Femur (tissue), 1 donor: ENCODE measurements at regions not wholly inside any gene's neighbourhood (a gene's known extent, or its start where the extent isn't known, plus 50 kb on each side); places are given as distances from the start of the nearest gene placed in this dataset.
"Not testable (repeated sequence)": the region's sequence is repeated elsewhere in the genome, so short reads cannot be mapped to it uniquely, and the experiment has no call there.

Experiments
- DNase-seq: peaks from one replicate; pipeline ENCODE4 v3.0.0-alpha.2; 2017

- no peak for DNase-seq
Observed at GRCh38 chr4:186775902-186776301, 52.2 kb upstream of the FAT1 start.

- no peak for DNase-seq
Observed at GRCh38 chr4:186778134-186778533, 54.5 kb upstream of the FAT1 start.

DNA sequence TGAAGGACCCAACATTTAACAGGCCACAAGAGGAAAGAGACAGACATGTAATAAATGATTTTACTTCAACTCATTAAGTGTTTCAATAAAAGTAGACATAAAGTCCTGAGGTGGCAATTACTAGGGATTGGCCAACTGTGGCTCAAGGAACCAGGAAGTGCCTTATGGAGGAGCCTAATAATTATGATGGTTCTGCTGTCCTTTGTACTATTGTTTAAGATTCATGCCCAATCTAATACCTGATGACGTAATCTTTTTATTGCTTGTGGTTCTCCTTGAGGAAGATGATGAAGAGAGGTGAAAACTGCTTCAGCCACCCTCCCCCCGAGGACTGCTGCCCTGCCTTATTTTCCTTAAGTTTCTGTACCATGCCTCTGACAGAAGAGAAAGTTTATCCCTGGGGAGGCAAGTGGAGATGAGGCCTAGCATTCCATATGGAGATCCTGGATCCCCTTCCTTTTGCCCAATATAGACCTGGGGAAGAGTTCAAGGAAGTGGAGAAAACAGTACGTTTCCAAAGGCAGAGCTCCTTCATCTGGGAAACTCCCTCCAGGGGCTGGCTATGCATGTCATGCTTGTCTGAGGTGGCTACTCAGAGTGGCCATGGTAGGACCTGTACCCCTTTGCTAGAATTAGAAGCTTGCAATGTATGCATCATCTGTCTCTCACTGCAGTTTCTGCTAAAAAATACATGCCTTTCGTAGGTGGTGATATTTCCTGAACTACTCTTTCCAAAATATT, 56.8 kb upstream of the FAT1 start:
- DNase-seq: no peak

DNA sequence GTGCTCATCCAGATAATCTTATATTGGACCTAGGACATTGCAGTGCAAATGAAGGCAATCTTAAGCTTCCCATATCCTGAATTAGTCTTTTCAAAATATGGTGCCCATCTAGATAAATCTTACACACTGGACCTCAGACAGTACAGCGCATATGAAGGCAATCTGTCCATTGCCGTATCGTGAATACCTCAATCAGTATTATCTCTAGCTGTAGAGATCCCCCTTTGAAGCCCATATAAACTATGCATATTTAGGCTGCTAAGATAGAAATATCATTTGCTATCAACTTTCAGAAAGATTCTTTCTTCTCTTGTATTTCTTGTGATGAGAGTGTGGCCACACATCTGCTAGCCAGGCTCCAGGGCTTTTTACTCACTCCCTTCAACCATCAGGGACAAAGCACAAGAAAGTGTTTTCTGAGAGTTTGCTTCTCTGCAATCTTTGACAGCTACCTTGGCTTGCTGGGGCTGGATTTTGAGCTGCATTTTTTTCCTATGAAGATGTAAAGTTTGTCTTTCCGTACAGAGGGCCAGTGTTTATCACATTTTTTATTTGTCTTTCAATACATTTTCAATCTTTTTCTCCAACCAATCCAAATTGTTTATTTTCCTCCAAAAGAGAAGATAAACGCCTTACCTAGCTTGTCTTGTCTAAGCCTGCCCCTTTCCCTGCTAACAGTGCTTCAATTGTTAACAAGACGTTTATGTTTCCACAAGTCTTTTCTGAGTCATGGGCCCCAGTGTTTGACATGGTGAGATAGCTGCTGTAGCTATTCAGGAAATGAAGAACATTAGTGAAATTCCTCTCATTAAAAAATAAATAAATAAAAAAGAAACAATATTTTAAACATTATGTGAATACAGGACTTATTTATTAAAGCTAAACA, 57.6 kb upstream of the FAT1 start:
- DNase-seq: no peak

DNA sequence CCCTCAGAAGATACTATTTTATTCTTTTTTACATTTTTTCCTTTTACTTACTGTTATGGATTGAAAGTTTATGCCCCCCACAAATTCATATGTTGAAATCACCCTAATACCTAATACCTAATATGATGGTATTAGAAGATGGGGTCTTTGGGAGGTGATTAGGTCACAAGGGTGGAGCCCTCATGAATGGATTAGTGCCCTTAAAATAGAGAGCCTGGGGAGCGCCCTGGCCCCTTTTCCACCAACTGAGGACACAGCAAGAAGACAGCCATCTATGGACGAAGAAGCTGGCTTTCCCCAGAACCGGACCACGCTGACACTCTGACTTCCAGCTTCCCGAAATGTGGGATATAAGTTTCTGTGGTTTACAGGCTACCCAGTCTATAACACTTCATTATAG, 58.6 kb upstream of the FAT1 start:
- no peak for DNase-seq

DNA sequence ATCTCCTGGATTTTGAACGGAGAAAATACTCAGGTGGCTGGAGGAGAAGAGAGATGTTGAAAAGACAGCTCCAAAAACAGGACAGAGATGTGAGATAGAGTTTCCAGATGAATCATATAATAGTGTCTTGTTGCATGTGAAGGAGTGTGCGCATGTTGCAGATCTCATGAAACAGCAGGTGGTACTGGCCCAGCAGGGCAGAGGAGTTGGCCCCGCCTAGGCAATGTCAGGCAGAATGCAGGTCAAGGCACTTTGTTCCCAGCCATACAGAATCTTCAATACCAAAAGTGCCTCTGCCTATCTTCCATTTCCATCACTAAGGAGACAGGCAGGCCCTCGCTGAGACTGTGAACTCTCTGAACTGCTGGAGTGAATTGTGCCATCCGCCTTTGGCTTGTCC, 63.9 kb upstream of the FAT1 start:
- DNase-seq: no peak

DNA sequence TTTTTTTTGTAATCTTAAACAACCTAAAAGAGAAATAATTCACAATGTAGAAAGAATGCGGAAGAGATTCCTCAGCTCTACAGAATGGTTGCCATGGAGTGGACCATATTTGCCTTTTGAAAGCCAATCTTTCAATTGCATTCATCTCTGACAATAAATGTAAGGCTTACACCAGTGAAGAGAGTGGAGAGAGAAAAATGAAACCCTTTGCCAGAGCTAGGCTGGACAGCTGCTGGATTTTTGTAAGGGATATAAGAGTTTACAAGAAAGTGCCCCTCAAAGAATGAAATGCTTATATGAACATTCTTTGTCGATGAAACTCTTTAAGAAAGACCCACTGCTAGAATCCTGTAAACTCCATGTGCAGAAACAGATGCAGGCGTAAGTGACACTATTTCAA, 66.0 kb upstream of the FAT1 start:
- DNase-seq: no peak

- no peak for DNase-seq
Observed at GRCh38 chr4:186790630-186791029, 67.0 kb upstream of the FAT1 start.

GRCh38 chr4:186792728-186793366, 69.2 kb upstream of the FAT1 start:
- no peak for DNase-seq

- DNase-seq: no peak
Observed at GRCh38 chr4:186798951-186799659, 75.4 kb upstream of the FAT1 start.

- no peak for DNase-seq
Observed at GRCh38 chr4:186805020-186805820, 81.6 kb upstream of the FAT1 start.

DNA sequence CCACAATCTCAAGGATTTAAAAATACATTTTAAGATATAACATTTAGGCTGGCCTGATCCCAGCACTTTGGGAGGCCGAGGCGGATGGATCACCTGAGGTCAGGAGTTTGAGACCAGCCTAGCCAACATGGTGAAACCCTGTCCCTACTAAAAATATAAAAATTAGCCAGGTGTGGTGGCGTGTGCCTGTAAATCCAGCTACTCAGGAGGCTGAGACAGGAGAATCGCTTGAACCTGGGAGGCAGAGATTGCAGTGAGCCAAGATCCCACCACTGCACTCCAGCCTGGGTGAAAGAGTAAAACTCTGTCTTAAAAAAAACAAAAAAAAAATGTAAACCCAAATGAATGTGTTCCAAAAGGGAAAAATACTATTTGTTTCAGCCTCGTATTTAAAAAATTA, 82.3 kb upstream of the FAT1 start:
- DNase-seq: not testable (repeated sequence)

GRCh38 chr4:186806679-186807421, 83.2 kb upstream of the FAT1 start:
- DNase-seq: no peak

DNA sequence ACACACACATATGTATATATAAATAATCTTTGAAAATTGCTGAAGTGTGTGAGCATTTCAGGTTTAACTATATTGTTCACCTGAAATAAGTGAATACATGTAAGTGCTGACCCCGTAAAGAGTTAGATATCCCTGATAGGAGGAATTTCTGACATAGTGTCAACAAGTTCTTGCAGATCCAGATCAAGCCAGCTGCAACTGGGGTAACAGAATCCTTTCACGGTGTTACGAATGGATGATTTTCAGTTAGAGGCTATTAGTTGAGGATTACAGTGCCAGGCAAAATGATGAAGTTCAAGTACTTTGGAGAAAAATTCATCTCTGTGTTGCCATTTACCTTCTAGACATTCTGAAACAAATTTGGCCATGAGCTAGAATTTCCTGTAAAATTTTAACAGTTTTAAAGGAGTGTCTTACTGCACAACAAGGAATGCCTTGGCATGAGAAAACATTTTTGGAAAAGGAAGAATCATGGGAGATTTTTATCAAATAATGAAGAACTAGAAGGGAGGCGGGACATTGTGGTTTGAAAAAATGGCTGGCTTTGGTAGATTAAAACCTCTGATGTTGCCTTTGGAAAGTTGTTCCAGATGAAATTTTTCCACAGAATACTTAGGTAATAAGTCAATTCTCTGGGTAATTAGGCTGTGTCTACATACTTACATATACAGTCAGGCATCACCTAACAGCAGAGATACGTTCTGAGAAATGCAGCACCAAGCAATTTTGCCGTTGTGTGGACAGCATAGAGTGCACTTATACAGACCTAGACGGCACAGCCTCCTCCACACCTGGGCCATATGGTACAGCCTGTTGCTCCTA, 84.4 kb upstream of the FAT1 start:
- DNase-seq: no peak

DNA sequence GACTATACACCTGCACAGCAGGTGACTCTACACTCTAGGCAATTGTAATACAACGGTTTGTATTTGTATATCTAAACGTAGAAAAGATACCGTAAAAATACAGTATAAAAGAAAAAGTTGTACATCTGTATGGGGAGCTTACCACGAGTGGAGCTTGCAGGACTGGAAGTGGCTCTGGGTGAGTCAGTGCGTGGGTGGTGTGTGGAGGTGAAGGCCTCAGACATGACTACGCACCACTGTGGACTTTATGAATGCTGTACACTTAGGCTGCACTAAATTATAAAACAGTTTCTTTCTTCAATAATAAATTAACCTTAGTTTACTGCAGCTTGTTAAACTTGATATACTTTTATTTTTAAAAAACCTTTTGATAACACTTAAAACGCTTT, 85.0 kb upstream of the FAT1 start:
- DNase-seq: no peak

DNA sequence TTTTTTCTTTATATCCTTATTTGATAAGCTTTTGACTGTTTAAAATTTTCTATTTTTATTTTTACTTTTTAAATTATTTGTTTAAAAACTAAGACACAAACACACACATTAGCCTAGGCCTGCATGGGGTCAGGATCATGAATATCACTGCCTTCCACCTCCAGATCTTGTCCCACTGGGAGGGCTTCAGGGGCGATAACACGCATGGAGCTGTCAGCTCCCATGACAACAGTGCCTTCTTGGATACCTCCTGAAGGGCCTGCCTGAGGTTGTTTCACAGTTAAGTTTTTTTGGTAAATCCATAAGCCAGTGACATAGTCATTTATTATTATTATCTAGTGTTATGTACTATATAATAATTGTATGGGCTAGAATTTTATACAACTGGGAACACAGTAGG, 85.4 kb upstream of the FAT1 start:
- no peak for DNase-seq

DNA sequence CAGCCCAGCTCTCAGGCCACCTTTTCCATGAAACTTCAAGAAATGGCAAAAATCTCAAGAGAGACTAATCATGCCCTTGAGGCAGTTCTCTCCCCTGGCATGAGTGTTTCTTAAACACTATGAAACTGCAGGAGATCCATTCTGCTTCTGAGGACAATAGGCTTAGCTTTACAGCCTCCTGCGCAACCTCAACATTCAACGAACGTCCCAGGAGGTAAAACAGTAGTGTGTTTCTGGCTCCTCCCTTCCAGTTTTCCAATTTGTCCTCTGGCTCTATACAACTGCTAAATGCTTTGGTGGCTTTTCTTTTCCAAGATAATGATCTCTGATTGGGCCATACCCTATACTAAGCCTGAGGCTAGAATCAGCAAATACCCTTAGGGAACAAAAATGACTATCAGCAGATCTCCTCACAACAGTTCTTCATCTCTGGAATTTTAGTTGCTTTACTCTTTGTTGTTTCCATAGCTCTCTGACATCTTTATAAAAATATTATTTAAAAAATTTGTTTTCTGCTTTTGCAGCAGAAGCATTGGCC, 87.0 kb upstream of the FAT1 start:
- DNase-seq: no peak

- no peak for DNase-seq
Observed at GRCh38 chr4:186812592-186812991, 88.9 kb upstream of the FAT1 start.

GRCh38 chr4:186813377-186814068, 89.9 kb upstream of the FAT1 start:
- no peak for DNase-seq
